ENCODE measurements at regions not wholly inside any gene's neighbourhood (a gene's known extent, or its start where the extent isn't known, plus 50 kb on each side); places are given as distances from the start of the nearest gene placed in this dataset.

DNA sequence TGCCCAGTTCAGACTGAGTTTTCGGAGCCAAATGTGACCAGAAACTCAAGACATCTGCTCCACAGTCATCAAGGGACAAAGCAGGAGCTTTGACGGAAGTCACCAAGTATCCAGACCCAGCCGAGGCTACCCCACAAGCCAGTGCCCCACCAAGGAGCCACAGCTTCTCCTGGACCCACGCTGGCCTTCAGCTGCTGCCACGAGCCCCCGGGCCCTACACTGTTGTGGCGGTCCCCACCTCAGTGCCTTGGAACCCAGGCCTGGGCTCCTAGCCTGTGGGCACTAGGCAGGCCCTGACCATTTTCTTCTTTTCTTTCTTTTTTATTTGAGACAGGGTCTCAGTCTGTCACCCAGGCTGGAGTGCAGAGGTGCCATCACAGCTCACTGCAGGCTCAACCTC, 82.1 kb upstream of the NKX1-1 start:
- 41% methylated on average over 6 of the region's 7 CpGs for WGBS (ENCODE audit: missing lambda C conversion rate)
- Histone ChIP-seq H3K9me3 (peaks cover 20% of the 10 kb centered on the region), H3K4me1 (no peaks in the 10 kb centered on the region), H3K27ac (no peak overlapping the region), H3K4me2 (no peak overlapping the region), H3K4me3 (no peak overlapping the region)
- TF ChIP-seq FOSB (CRISPR knock-in tag; IDR thresholded peaks at IDR 0.05) (no peak), HOXB13 (CRISPR knock-in tag; IDR thresholded peaks at IDR 0.05; ENCODE audit: low read depth) (no peak), RCOR1 (IDR thresholded peaks at IDR 0.05; ENCODE audit: low read depth, low read length) (no peak), FOXS1 (CRISPR knock-in tag; IDR thresholded peaks at IDR 0.05) (no peak), ZC3H11A (IDR thresholded peaks at IDR 0.05) (no peak), GATA3 (IDR thresholded peaks at IDR 0.05; ENCODE audit: borderline replicate concordance) (no peak), RAD21 (conservative IDR thresholded peaks at IDR 0.05 in 1 of 2, IDR thresholded peaks at IDR 0.05 in 1 of 2) (no peak), SREBF2 (IDR thresholded peaks at IDR 0.05) (no peak), ZSCAN20 (CRISPR knock-in tag; IDR thresholded peaks at IDR 0.05) (no peak), RARB (CRISPR knock-in tag; IDR thresholded peaks at IDR 0.05) (no peak), ZNF302 (CRISPR knock-in tag; IDR thresholded peaks at IDR 0.05) (no peak), TFCP2L1 (CRISPR knock-in tag; IDR thresholded peaks at IDR 0.05) (no peak), EP300 (IDR thresholded peaks at IDR 0.05) (no peak), POLR2AphosphoS2 (conservative IDR thresholded peaks at IDR 0.05; ENCODE audit: low read length) (no peak), JUNB (IDR thresholded peaks at IDR 0.05) (no peak), MYC (IDR thresholded peaks at IDR 0.05; ENCODE audit: borderline replicate concordance, low read length) (no peak)
- TF ChIP-seq, protein P1, sequence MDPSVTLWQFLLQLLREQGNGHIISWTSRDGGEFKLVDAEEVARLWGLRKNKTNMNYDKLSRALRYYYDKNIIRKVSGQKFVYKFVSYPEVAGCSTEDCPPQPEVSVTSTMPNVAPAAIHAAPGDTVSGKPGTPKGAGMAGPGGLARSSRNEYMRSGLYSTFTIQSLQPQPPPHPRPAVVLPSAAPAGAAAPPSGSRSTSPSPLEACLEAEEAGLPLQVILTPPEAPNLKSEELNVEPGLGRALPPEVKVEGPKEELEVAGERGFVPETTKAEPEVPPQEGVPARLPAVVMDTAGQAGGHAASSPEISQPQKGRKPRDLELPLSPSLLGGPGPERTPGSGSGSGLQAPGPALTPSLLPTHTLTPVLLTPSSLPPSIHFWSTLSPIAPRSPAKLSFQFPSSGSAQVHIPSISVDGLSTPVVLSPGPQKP (IDR thresholded peaks at IDR 0.05; ENCODE audit: low read depth, low read length): no peak
- TF ChIP-seq, protein P2, sequence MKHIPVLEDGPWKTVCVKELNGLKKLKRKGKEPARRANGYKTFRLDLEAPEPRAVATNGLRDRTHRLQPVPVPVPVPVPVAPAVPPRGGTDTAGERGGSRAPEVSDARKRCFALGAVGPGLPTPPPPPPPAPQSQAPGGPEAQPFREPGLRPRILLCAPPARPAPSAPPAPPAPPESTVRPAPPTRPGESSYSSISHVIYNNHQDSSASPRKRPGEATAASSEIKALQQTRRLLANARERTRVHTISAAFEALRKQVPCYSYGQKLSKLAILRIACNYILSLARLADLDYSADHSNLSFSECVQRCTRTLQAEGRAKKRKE (CRISPR knock-in tag; IDR thresholded peaks at IDR 0.05; ENCODE audit: low read depth): no peak
- TF ChIP-seq, protein P3, sequence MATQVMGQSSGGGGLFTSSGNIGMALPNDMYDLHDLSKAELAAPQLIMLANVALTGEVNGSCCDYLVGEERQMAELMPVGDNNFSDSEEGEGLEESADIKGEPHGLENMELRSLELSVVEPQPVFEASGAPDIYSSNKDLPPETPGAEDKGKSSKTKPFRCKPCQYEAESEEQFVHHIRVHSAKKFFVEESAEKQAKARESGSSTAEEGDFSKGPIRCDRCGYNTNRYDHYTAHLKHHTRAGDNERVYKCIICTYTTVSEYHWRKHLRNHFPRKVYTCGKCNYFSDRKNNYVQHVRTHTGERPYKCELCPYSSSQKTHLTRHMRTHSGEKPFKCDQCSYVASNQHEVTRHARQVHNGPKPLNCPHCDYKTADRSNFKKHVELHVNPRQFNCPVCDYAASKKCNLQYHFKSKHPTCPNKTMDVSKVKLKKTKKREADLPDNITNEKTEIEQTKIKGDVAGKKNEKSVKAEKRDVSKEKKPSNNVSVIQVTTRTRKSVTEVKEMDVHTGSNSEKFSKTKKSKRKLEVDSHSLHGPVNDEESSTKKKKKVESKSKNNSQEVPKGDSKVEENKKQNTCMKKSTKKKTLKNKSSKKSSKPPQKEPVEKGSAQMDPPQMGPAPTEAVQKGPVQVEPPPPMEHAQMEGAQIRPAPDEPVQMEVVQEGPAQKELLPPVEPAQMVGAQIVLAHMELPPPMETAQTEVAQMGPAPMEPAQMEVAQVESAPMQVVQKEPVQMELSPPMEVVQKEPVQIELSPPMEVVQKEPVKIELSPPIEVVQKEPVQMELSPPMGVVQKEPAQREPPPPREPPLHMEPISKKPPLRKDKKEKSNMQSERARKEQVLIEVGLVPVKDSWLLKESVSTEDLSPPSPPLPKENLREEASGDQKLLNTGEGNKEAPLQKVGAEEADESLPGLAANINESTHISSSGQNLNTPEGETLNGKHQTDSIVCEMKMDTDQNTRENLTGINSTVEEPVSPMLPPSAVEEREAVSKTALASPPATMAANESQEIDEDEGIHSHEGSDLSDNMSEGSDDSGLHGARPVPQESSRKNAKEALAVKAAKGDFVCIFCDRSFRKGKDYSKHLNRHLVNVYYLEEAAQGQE (IDR thresholded peaks at IDR 0.05): no peak
- DNase-seq (ENCODE audit: low read depth in 1 of 2, low spot score in 1 of 2) (no peak), FAIRE-seq (no peak), ATAC-seq (no peak)
- CTCF ChIA-PET: interaction anchor here (1.2 kb wide), 1 partner anchor 24 kb away, joined by 4 read pairs; no protein-coding TSS in a partner anchor
- POLR2A ChIA-PET: no interaction called here

DNA sequence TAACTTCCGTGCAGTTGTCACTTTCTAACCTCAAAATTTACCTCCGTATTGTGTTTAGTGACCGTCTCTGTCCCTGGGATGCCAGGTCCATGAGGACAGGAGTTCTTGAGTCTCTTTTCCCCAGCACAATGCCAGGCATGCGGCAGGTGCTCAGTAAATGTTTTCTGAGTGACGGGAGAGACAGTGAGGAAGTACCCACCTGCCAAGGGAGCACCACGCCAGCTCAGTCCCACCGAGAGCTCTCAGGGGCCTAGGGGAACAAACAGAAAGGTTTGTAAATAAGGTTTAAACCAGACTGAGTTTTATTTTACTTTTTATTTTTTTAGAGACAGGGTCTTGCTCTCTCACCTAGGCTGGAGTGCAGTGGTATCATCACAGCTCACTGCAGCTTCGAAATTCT, 81.5 kb upstream of the NKX1-1 start:
- TF ChIP-seq POLR2A (IDR thresholded peaks at IDR 0.05; ENCODE audit: low read length) (no peak), EHF (CRISPR knock-in tag; IDR thresholded peaks at IDR 0.05) (no peak), ZSCAN20 (CRISPR knock-in tag; IDR thresholded peaks at IDR 0.05) (no peak), SMC3 (IDR thresholded peaks at IDR 0.05) (no peak), MAFK (IDR thresholded peaks at IDR 0.05; ENCODE audit: partially characterized antibody) (no peak), HOXB13 (CRISPR knock-in tag; IDR thresholded peaks at IDR 0.05; ENCODE audit: low read depth) (no peak), RAD21 (conservative IDR thresholded peaks at IDR 0.05 in 1 of 2, IDR thresholded peaks at IDR 0.05 in 1 of 2) (no peak), GATA3 (IDR thresholded peaks at IDR 0.05; ENCODE audit: borderline replicate concordance) (no peak), NR3C1 (IDR thresholded peaks at IDR 0.05) (no peak), CHD4 (IDR thresholded peaks at IDR 0.05; ENCODE audit: borderline replicate concordance) (no peak), RNF2 (IDR thresholded peaks at IDR 0.05; ENCODE audit: borderline replicate concordance, low read depth) (no peak)
- TF ChIP-seq, protein P4, sequence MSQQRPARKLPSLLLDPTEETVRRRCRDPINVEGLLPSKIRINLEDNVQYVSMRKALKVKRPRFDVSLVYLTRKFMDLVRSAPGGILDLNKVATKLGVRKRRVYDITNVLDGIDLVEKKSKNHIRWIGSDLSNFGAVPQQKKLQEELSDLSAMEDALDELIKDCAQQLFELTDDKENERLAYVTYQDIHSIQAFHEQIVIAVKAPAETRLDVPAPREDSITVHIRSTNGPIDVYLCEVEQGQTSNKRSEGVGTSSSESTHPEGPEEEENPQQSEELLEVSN (IDR thresholded peaks at IDR 0.05; ENCODE audit: borderline replicate concordance, low read depth): no peak
- TF ChIP-seq, protein P3 (IDR thresholded peaks at IDR 0.05): no peak
- TF ChIP-seq, protein P5, sequence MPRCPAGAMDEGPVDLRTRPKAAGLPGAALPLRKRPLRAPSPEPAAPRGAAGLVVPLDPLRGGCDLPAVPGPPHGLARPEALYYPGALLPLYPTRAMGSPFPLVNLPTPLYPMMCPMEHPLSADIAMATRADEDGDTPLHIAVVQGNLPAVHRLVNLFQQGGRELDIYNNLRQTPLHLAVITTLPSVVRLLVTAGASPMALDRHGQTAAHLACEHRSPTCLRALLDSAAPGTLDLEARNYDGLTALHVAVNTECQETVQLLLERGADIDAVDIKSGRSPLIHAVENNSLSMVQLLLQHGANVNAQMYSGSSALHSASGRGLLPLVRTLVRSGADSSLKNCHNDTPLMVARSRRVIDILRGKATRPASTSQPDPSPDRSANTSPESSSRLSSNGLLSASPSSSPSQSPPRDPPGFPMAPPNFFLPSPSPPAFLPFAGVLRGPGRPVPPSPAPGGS (IDR thresholded peaks at IDR 0.05): no peak
- ChIA-PET POLR2A (no interaction called here), CTCF (interaction anchor here (1.2 kb wide), 1 partner anchor 25 kb away, joined by 4 read pairs; no protein-coding TSS in a partner anchor)
- Histone ChIP-seq H3K4me3 (no peak overlapping the region), H3K9me3 (peaks cover 20% of the 10 kb centered on the region), H3K4me1 (no peaks in the 10 kb centered on the region), H3K27ac (no peak overlapping the region), H3K4me2 (no peak overlapping the region)
- ATAC-seq (no peak), DNase-seq (ENCODE audit: low read depth in 1 of 2, low spot score in 1 of 2) (no peak), FAIRE-seq (no peak)
- WGBS (ENCODE audit: missing lambda C conversion rate): 55% methylated on average over 8 of the region's 8 CpGs

All from A549 (cell line).